CD4-positive, CD25-positive, alpha-beta regulatory T cell (primary cell): ENCODE measurements at regions not wholly inside any gene's neighbourhood (a gene's known extent, or its start where the extent isn't known, plus 50 kb on each side); places are given as distances from the start of the nearest gene placed in this dataset.

Experiments used
- ATAC-seq, 2 donors: fragments of 150-1000 bp; cut with Tn5 transposase; one replicate each; pipeline ENCODE4 v1.10.0; 2021; ENCODE audit warnings: low read depth in 2 of 2, moderate number of reproducible peaks in 2 of 2, moderate library complexity in 1 of 2
- DNase-seq, 3 donors: peaks; one replicate each; pipeline versions ENCODE4 v3.0.0 to v3.0.0-alpha.2; 2012 to 2022; ENCODE audit warnings: mixed read lengths in 1 of 3
- H3K27ac ChIP-seq: one replicate; pipeline ENCODE4 v1.7.0; 2013; ENCODE audit warnings: mild to moderate bottlenecking, low read length; ENCODE audit not compliant: insufficient read depth, poor library complexity, severe bottlenecking
- H3K27me3 ChIP-seq: one replicate; pipeline ENCODE4 v1.7.0; 2013; ENCODE audit warnings: low read length; ENCODE audit not compliant: control insufficient read depth, insufficient read depth
- H3K36me3 ChIP-seq: one replicate; pipeline ENCODE4 v1.7.0; 2013; ENCODE audit warnings: mild to moderate bottlenecking, low read length, moderate library complexity; ENCODE audit not compliant: control insufficient read depth, insufficient read depth
- H3K4me1 ChIP-seq: 2 replicates; pipeline ENCODE4 v1.7.0; 2013; ENCODE audit warnings: mild to moderate bottlenecking, low read length; ENCODE audit not compliant: insufficient read depth, control insufficient read depth, poor library complexity, severe bottlenecking
- H3K4me3 ChIP-seq: one replicate; pipeline ENCODE4 v1.7.0; 2013; ENCODE audit warnings: low read depth, mild to moderate bottlenecking, low read length, moderate library complexity
- H3K9me3 ChIP-seq, 2 experiments: 1 replicate in 1 of 2; 2 replicates in 1 of 2; pipeline ENCODE4 v1.7.0; 2013; ENCODE audit warnings: low read length in 2 of 2, mild to moderate bottlenecking in 1 of 2, moderate library complexity in 1 of 2; ENCODE audit not compliant: control insufficient read depth in 2 of 2
- H3K27ac Mint-ChIP-seq, 3 donors: one replicate each; pipeline ENCODE4 v1.8.0; 2020 to 2022; ENCODE audit warnings: mild to moderate bottlenecking in 3 of 3, mixed read lengths in 3 of 3, moderate library complexity in 2 of 3
- H3K27me3 Mint-ChIP-seq: one replicate; pipeline ENCODE4 v1.8.0; 2022; ENCODE audit warnings: mild to moderate bottlenecking, mixed read lengths
- H3K36me3 Mint-ChIP-seq: one replicate; pipeline ENCODE4 v1.8.0; 2020; ENCODE audit warnings: mixed read lengths
- H3K4me1 Mint-ChIP-seq, 4 donors: one replicate each; pipeline ENCODE4 v1.8.0; 2020 to 2022; ENCODE audit warnings: mixed read lengths in 4 of 4, mild to moderate bottlenecking in 1 of 4
- H3K4me3 Mint-ChIP-seq, 4 donors: one replicate each; pipeline ENCODE4 v1.8.0; 2020 to 2022; ENCODE audit warnings: mild to moderate bottlenecking in 4 of 4, mixed read lengths in 4 of 4, moderate library complexity in 3 of 4
- H3K9me3 Mint-ChIP-seq, 7 donors: one replicate each; pipeline ENCODE4 v1.8.0; 2020 to 2022; ENCODE audit warnings: mixed read lengths in 7 of 7, mild to moderate bottlenecking in 3 of 7, moderate library complexity in 2 of 7

GRCh38 chr16:66199189-66199588 is 167.3 kb upstream of the CDH5 start:
- H3K27me3 ChIP-seq, result no peaks in the 10 kb centered on the region
- Mint-ChIP-seq H3K4me1 (no peaks in the 10 kb centered on the region), H3K9me3 (peaks cover 0 to 2% (median 0%) of the 10 kb centered on the region in 7 donors), H3K27ac (no peak overlapping the region), H3K27me3 (peaks cover 16% of the 10 kb centered on the region), H3K36me3 (no peaks in the 10 kb centered on the region), H3K4me3 (no peak overlapping the region)
- no peak overlapping the region for H3K27ac ChIP-seq
- H3K4me1 ChIP-seq, result no peaks in the 10 kb centered on the region
- H3K4me3 ChIP-seq, result no peak overlapping the region
- DNase-seq (no peak), ATAC-seq (no peak)
- no peaks in the 10 kb centered on the region for H3K36me3 ChIP-seq
- no peaks in the 10 kb centered on the region for H3K9me3 ChIP-seq

- peaks cover 0 to 2% (median 0%) of the 10 kb centered on the region in 7 donors for H3K9me3 Mint-ChIP-seq
- no peak overlapping the region for H3K4me3 ChIP-seq
- peak overlapping the region in 1 of 3 donors; percentile 30 for H3K27ac Mint-ChIP-seq
- no peak for ATAC-seq
- H3K9me3 ChIP-seq, result no peaks in the 10 kb centered on the region
- H3K27ac ChIP-seq, result no peak overlapping the region
- no peak for DNase-seq
- no peak overlapping the region for H3K4me3 Mint-ChIP-seq
- H3K27me3 Mint-ChIP-seq, result peaks cover 16% of the 10 kb centered on the region
- H3K27me3 ChIP-seq, result no peaks in the 10 kb centered on the region
- H3K4me1 Mint-ChIP-seq, result no peaks in the 10 kb centered on the region
- no peaks in the 10 kb centered on the region for H3K36me3 Mint-ChIP-seq
- H3K36me3 ChIP-seq, result no peaks in the 10 kb centered on the region
- H3K4me1 ChIP-seq, result no peaks in the 10 kb centered on the region
These were observed 167.8 kb upstream of the CDH5 start for GRCh38 chr16:66198641-66199040.

- Mint-ChIP-seq H3K27ac (no peak overlapping the region), H3K4me1 (no peaks in the 10 kb centered on the region), H3K4me3 (no peak overlapping the region), H3K36me3 (no peaks in the 10 kb centered on the region), H3K9me3 (peaks cover 0 to 2% (median 0%) of the 10 kb centered on the region in 7 donors), H3K27me3 (peaks cover 8% of the 10 kb centered on the region)
- Histone ChIP-seq H3K36me3 (no peaks in the 10 kb centered on the region), H3K4me3 (no peak overlapping the region), H3K27me3 (no peaks in the 10 kb centered on the region), H3K9me3 (no peaks in the 10 kb centered on the region), H3K4me1 (no peaks in the 10 kb centered on the region), H3K27ac (no peak overlapping the region)
- ATAC-seq, result no peak
- DNase-seq, result no peak
These were observed 168.7 kb upstream of the CDH5 start for GRCh38 chr16:66197668-66198278.

- Histone ChIP-seq H3K4me1 (no peaks in the 10 kb centered on the region), H3K4me3 (no peak overlapping the region), H3K27ac (no peak overlapping the region), H3K36me3 (no peaks in the 10 kb centered on the region), H3K27me3 (no peaks in the 10 kb centered on the region), H3K9me3 (no peaks in the 10 kb centered on the region)
- no peaks in the 10 kb centered on the region for H3K4me1 Mint-ChIP-seq
- H3K36me3 Mint-ChIP-seq, result no peaks in the 10 kb centered on the region
- no peak overlapping the region for H3K27ac Mint-ChIP-seq
- ATAC-seq (no peak), DNase-seq (no peak)
- peaks cover 0 to 2% (median 0%) of the 10 kb centered on the region in 7 donors for H3K9me3 Mint-ChIP-seq
- H3K27me3 Mint-ChIP-seq, result peaks cover 6% of the 10 kb centered on the region
- no peak overlapping the region for H3K4me3 Mint-ChIP-seq
These were observed 169.7 kb upstream of the CDH5 start for GRCh38 chr16:66196770-66197169.

- no peak overlapping the region for H3K4me3 Mint-ChIP-seq
- ATAC-seq (no peak), DNase-seq (no peak)
- no peak overlapping the region for H3K4me3 ChIP-seq
- no peaks in the 10 kb centered on the region for H3K4me1 ChIP-seq
- H3K36me3 ChIP-seq, result no peaks in the 10 kb centered on the region
- no peaks in the 10 kb centered on the region for H3K36me3 Mint-ChIP-seq
- no peak overlapping the region for H3K27ac Mint-ChIP-seq
- H3K9me3 Mint-ChIP-seq, result peaks cover 0 to 6% (median 0%) of the 10 kb centered on the region in 7 donors
- H3K9me3 ChIP-seq, result no peaks in the 10 kb centered on the region
- H3K27me3 ChIP-seq, result peaks cover 2% of the 10 kb centered on the region
- no peak overlapping the region for H3K27ac ChIP-seq
- no peaks in the 10 kb centered on the region for H3K4me1 Mint-ChIP-seq
- peaks cover 6% of the 10 kb centered on the region for H3K27me3 Mint-ChIP-seq
These were observed 171.6 kb upstream of the CDH5 start for GRCh38 chr16:66194866-66195265.

- peaks cover 0 to 6% (median 0%) of the 10 kb centered on the region in 7 donors for H3K9me3 Mint-ChIP-seq
- no peak for DNase-seq
- Histone ChIP-seq H3K4me3 (no peak overlapping the region), H3K36me3 (no peaks in the 10 kb centered on the region), H3K9me3 (no peaks in the 10 kb centered on the region), H3K4me1 (no peaks in the 10 kb centered on the region), H3K27ac (no peak overlapping the region), H3K27me3 (peaks cover 2% of the 10 kb centered on the region)
- H3K27me3 Mint-ChIP-seq, result peaks cover 6% of the 10 kb centered on the region
- no peaks in the 10 kb centered on the region for H3K36me3 Mint-ChIP-seq
- no peaks in the 10 kb centered on the region for H3K4me1 Mint-ChIP-seq
- H3K4me3 Mint-ChIP-seq, result no peak overlapping the region
- H3K27ac Mint-ChIP-seq, result no peak overlapping the region
- ATAC-seq, result no peak
These were observed 172.8 kb upstream of the CDH5 start for GRCh38 chr16:66193543-66194229.

GRCh38 chr16:66190411-66190810 is 176.1 kb upstream of the CDH5 start:
- Mint-ChIP-seq H3K9me3 (peaks cover 0 to 6% (median 2%) of the 10 kb centered on the region in 7 donors), H3K4me1 (no peaks in the 10 kb centered on the region), H3K27me3 (no peaks in the 10 kb centered on the region), H3K27ac (no peak overlapping the region), H3K36me3 (no peaks in the 10 kb centered on the region), H3K4me3 (no peak overlapping the region)
- ATAC-seq, result no peak
- no peaks in the 10 kb centered on the region for H3K9me3 ChIP-seq
- no peak overlapping the region for H3K4me3 ChIP-seq
- no peak overlapping the region for H3K27ac ChIP-seq
- peaks cover 2% of the 10 kb centered on the region for H3K27me3 ChIP-seq
- H3K36me3 ChIP-seq, result no peaks in the 10 kb centered on the region
- DNase-seq, result no peak
- H3K4me1 ChIP-seq, result no peaks in the 10 kb centered on the region

- ATAC-seq, result no peak
- no peaks in the 10 kb centered on the region for H3K36me3 Mint-ChIP-seq
- no peak overlapping the region for H3K27ac ChIP-seq
- no peaks in the 10 kb centered on the region for H3K36me3 ChIP-seq
- H3K27me3 Mint-ChIP-seq, result peaks cover under 1% of the 10 kb centered on the region
- H3K9me3 Mint-ChIP-seq, result peaks cover 0 to 6% (median 2%) of the 10 kb centered on the region in 7 donors
- H3K9me3 ChIP-seq, result no peaks in the 10 kb centered on the region
- H3K4me3 Mint-ChIP-seq, result no peak overlapping the region
- H3K4me1 Mint-ChIP-seq, result no peaks in the 10 kb centered on the region
- H3K4me3 ChIP-seq, result no peak overlapping the region
- H3K27me3 ChIP-seq, result peaks cover 2% of the 10 kb centered on the region
- H3K27ac Mint-ChIP-seq, result no peak overlapping the region
- no peaks in the 10 kb centered on the region for H3K4me1 ChIP-seq
- no peak for DNase-seq
These were observed 176.5 kb upstream of the CDH5 start for GRCh38 chr16:66189951-66190350.
